ENCODE measurements at regions not wholly inside any gene's neighbourhood (a gene's known extent, or its start where the extent isn't known, plus 50 kb on each side); places are given as distances from the start of the nearest gene placed in this dataset.

GRCh38 chr14:38394064-38394463 is 138.2 kb upstream of the CLEC14A start:
- no peaks in the 10 kb centered on the region for H3K4me1 ChIP-seq (replicated peaks; ENCODE audit: insufficient read depth)
- H3F3A ChIP-seq (ENCODE audit: insufficient read depth, low read depth), result no peaks in the 10 kb centered on the region
- TF ChIP-seq EZH2 (IDR thresholded peaks at IDR 0.05; ENCODE audit: low read depth) (no peak), CTCF (conservative IDR thresholded peaks at IDR 0.05) (no peak)
- no peak overlapping the region for H3K4me3 ChIP-seq
- no peak overlapping the region for H3K4me2 ChIP-seq
- no peaks in the 10 kb centered on the region for H4K20me1 ChIP-seq (ENCODE audit: insufficient read depth)
- DNase-seq, result no peak
- no peaks in the 10 kb centered on the region for H3K27me3 ChIP-seq (ENCODE audit: insufficient read depth, low read depth)
- no peak overlapping the region for H3K27ac ChIP-seq
- CTCF ChIA-PET, result no interaction called here
- intact Hi-C loops (cut with micrococcal nuclease; ENCODE audit: unreplicated experiment), result no loop called here
- H2AFZ ChIP-seq, result no peak overlapping the region
- H3K9me3 ChIP-seq (ENCODE audit: insufficient read depth, low read depth), result no peaks in the 10 kb centered on the region
- no TSS peak for BruUV-seq (replicated peaks)
- POLR2A ChIA-PET (ENCODE audit: unreplicated experiment), result no interaction called here
- H3K36me3 ChIP-seq (ENCODE audit: low read depth), result no peaks in the 10 kb centered on the region
- no peaks in the 10 kb centered on the region for H3K79me2 ChIP-seq (ENCODE audit: low read depth)
- no peaks in the 10 kb centered on the region for H3K9me2 ChIP-seq (ENCODE audit: insufficient read depth)

GRCh38 chr14:38391334-38391733 is 135.4 kb upstream of the CLEC14A start:
- no peak overlapping the region for H2AFZ ChIP-seq
- H3K4me1 ChIP-seq (replicated peaks; ENCODE audit: insufficient read depth), result no peaks in the 10 kb centered on the region
- H3K4me2 ChIP-seq, result no peak overlapping the region
- H3K27ac ChIP-seq, result no peak overlapping the region
- H3F3A ChIP-seq (ENCODE audit: insufficient read depth, low read depth), result no peaks in the 10 kb centered on the region
- H3K79me2 ChIP-seq (ENCODE audit: low read depth), result no peaks in the 10 kb centered on the region
- no peak overlapping the region for H3K4me3 ChIP-seq
- H3K27me3 ChIP-seq (ENCODE audit: insufficient read depth, low read depth), result no peaks in the 10 kb centered on the region
- intact Hi-C loops (cut with micrococcal nuclease; ENCODE audit: unreplicated experiment), result no loop called here
- TF ChIP-seq EZH2 (IDR thresholded peaks at IDR 0.05; ENCODE audit: low read depth) (no peak), CTCF (conservative IDR thresholded peaks at IDR 0.05) (no peak)
- no peaks in the 10 kb centered on the region for H4K20me1 ChIP-seq (ENCODE audit: insufficient read depth)
- ChIA-PET CTCF (no interaction called here), POLR2A (ENCODE audit: unreplicated experiment) (no interaction called here)
- H3K9me3 ChIP-seq (ENCODE audit: insufficient read depth, low read depth), result no peaks in the 10 kb centered on the region
- BruUV-seq (replicated peaks), result no TSS peak
- no peaks in the 10 kb centered on the region for H3K36me3 ChIP-seq (ENCODE audit: low read depth)
- H3K9me2 ChIP-seq (ENCODE audit: insufficient read depth), result no peaks in the 10 kb centered on the region
- no peak for DNase-seq

- Histone ChIP-seq H3K27ac (no peak overlapping the region), H3K9me3 (ENCODE audit: insufficient read depth, low read depth) (no peaks in the 10 kb centered on the region), H3K4me3 (no peak overlapping the region), H3K27me3 (ENCODE audit: insufficient read depth, low read depth) (no peaks in the 10 kb centered on the region), H3K79me2 (ENCODE audit: low read depth) (no peaks in the 10 kb centered on the region), H2AFZ (no peak overlapping the region), H3K9me2 (ENCODE audit: insufficient read depth) (no peaks in the 10 kb centered on the region), H3K4me1 (replicated peaks; ENCODE audit: insufficient read depth) (no peaks in the 10 kb centered on the region), H3K36me3 (ENCODE audit: low read depth) (no peaks in the 10 kb centered on the region), H3F3A (ENCODE audit: insufficient read depth, low read depth) (no peaks in the 10 kb centered on the region), H3K4me2 (no peak overlapping the region), H4K20me1 (ENCODE audit: insufficient read depth) (no peaks in the 10 kb centered on the region)
- TF ChIP-seq EZH2 (IDR thresholded peaks at IDR 0.05; ENCODE audit: low read depth) (no peak), CTCF (conservative IDR thresholded peaks at IDR 0.05) (no peak)
- no peak for DNase-seq
- POLR2A ChIA-PET (ENCODE audit: unreplicated experiment), result no interaction called here
- intact Hi-C loops (cut with micrococcal nuclease; ENCODE audit: unreplicated experiment), result no loop called here
- no TSS peak for BruUV-seq (replicated peaks)
- CTCF ChIA-PET, result no interaction called here
Measured at GRCh38 chr14:38389681-38390080, 133.8 kb upstream of the CLEC14A start.
